Left lobe of liver (tissue), 2 donors: ENCODE measurements at regions not wholly inside any gene's neighbourhood (a gene's known extent, or its start where the extent isn't known, plus 50 kb on each side); places are given as distances from the start of the nearest gene placed in this dataset.

Source experiments
- ATAC-seq: fragments of 200-7000 bp; cut with Tn5 transposase; one replicate; pipeline ENCODE4 v1.9.1; 2020; ENCODE audit warnings: mild to moderate bottlenecking, moderate library complexity
- DNase-seq: peaks from one replicate; pipeline ENCODE4 v3.0.0-alpha.2; 2020; ENCODE audit warnings: low spot score
- donor health status: DM: no; HTN: no; CAD: no; lungs with moderate emphysema.
- donor health status: DM: no; HTN: yes; CAD: no.

GRCh38 chrX:37287741-37288444 is 61.3 kb upstream of the PRRG1 start:
- DNase-seq (no peak), ATAC-seq (no peak)

GRCh38 chrX:37291924-37292323 is 57.2 kb upstream of the PRRG1 start:
- peak; percentile 49 for ATAC-seq

More at GRCh38 chrX:37291924-37292323, 57.2 kb upstream of the PRRG1 start:
- no peak for DNase-seq
